ENCODE measurements at regions not wholly inside any gene's neighbourhood (a gene's known extent, or its start where the extent isn't known, plus 50 kb on each side); places are given as distances from the start of the nearest gene placed in this dataset.
"Not testable (repeated sequence)": the region's sequence is repeated elsewhere in the genome, so short reads cannot be mapped to it uniquely, and the experiment has no call there.

DNA sequence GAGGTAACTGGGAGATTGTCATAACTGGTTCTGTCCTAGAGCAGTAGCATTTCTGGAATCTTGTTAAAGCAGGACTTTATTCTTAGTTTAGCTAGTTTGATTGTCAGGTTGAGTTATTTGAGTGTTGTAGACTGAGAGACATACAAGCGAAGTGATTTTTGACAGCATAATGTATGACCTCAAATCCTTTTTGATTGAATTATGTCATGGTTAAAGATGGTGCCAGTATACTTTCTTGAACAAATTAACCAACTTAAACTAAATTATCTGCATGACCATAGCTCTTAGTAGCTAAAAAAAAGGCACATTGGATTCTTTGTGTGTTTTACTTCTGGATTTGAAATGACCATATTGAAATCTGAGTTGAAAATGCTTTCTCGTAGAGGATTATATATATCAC lies 626.6 kb downstream of the TMTC2 start:
- Histone ChIP-seq H3K27ac (no peak overlapping the region), H3K4me3 (no peak overlapping the region), H3K36me3 (no peaks in the 10 kb centered on the region), H3K4me1 (no peaks in the 10 kb centered on the region), H3K27me3 (no peaks in the 10 kb centered on the region), H3K9me3 (no peaks in the 10 kb centered on the region)
- TF ChIP-seq POLR2AphosphoS5 (IDR thresholded peaks at IDR 0.05) (no peak), POLR2A (IDR thresholded peaks at IDR 0.05) (no peak), EP300 (IDR thresholded peaks at IDR 0.05) (no peak)
- TF ChIP-seq, protein P1, sequence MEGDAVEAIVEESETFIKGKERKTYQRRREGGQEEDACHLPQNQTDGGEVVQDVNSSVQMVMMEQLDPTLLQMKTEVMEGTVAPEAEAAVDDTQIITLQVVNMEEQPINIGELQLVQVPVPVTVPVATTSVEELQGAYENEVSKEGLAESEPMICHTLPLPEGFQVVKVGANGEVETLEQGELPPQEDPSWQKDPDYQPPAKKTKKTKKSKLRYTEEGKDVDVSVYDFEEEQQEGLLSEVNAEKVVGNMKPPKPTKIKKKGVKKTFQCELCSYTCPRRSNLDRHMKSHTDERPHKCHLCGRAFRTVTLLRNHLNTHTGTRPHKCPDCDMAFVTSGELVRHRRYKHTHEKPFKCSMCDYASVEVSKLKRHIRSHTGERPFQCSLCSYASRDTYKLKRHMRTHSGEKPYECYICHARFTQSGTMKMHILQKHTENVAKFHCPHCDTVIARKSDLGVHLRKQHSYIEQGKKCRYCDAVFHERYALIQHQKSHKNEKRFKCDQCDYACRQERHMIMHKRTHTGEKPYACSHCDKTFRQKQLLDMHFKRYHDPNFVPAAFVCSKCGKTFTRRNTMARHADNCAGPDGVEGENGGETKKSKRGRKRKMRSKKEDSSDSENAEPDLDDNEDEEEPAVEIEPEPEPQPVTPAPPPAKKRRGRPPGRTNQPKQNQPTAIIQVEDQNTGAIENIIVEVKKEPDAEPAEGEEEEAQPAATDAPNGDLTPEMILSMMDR (IDR thresholded peaks at IDR 0.05) = no peak
- DNase-seq = no peak
- WGBS, 2 donors = 76 to 90% methylated on average over 2 of the region's 2 CpGs
- ATAC-seq (ENCODE audit: low FRiP score in 2 of 2) = no peak

DNA sequence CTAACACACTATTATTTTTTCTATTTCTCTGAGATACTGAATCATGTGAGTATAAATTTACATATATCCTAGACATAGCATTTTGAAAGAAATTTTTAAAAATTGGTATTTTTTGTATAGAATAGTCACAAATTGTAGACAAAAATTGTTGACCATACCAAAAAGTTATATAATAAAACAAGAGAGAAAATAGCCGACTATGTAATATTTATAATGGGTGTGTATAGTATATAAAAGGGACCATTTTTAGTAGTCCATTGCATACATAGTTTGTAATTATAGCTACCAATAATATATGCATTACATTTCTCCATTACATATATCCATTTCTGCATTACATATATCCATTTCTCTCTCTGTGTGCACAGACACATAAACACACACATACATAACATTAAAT lies 590.2 kb downstream of the TMTC2 start:
- no peak for TF ChIP-seq POLR2A (IDR thresholded peaks at IDR 0.05)
- TF ChIP-seq POLR2AphosphoS5 (IDR thresholded peaks at IDR 0.05) = no peak
- TF ChIP-seq, protein P1 (IDR thresholded peaks at IDR 0.05) = no peak
- no peak for TF ChIP-seq EP300 (IDR thresholded peaks at IDR 0.05)
- H3K36me3 ChIP-seq = no peaks in the 10 kb centered on the region
- H3K27ac ChIP-seq = no peak overlapping the region
- no peaks in the 10 kb centered on the region for H3K4me1 ChIP-seq
- peaks cover 0 to 4% (median 0%) of the 10 kb centered on the region in 4 donors for H3K9me3 ChIP-seq
- DNase-seq (no peak), ATAC-seq (ENCODE audit: low FRiP score in 2 of 2) (no peak)
- 94 to 95% methylated on average over 1 of the region's 1 CpG for WGBS, 2 donors
- no peaks in the 10 kb centered on the region for H3K27me3 ChIP-seq
- no peak overlapping the region for H3K4me3 ChIP-seq

DNA sequence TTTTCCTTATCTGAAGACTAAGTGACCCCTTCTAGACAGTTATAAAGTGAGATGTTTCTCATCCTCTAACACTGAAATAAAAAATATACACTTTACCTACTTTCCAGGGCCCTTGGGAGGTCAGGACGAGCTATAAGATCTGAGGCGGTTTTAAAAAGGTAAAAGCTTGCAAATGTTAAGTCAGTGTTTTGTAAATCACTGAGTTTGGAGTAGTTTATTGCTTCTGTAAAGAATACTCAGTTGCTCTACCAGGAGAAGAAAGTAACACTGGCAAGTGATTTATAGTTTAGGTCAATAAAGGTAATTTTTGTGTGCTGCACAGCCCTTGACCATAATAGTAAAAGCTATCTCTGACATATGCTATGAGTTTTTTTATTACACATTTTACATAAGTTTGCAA lies 584.5 kb downstream of the TMTC2 start:
- no peaks in the 10 kb centered on the region for H3K36me3 ChIP-seq
- 83 to 86% methylated on average over 2 of the region's 2 CpGs for WGBS, 2 donors
- TF ChIP-seq EP300 (IDR thresholded peaks at IDR 0.05) (no peak), POLR2AphosphoS5 (IDR thresholded peaks at IDR 0.05) (no peak), POLR2A (IDR thresholded peaks at IDR 0.05) (no peak)
- TF ChIP-seq, protein P1 (IDR thresholded peaks at IDR 0.05) = no peak
- H3K9me3 ChIP-seq = peaks cover 0 to 9% (median 7%) of the 10 kb centered on the region in 4 donors
- no peak for ATAC-seq (ENCODE audit: low FRiP score in 2 of 2)
- no peaks in the 10 kb centered on the region for H3K27me3 ChIP-seq
- H3K4me1 ChIP-seq = no peaks in the 10 kb centered on the region
- H3K27ac ChIP-seq = no peak overlapping the region
- no peak for DNase-seq
- no peak overlapping the region for H3K4me3 ChIP-seq

DNA sequence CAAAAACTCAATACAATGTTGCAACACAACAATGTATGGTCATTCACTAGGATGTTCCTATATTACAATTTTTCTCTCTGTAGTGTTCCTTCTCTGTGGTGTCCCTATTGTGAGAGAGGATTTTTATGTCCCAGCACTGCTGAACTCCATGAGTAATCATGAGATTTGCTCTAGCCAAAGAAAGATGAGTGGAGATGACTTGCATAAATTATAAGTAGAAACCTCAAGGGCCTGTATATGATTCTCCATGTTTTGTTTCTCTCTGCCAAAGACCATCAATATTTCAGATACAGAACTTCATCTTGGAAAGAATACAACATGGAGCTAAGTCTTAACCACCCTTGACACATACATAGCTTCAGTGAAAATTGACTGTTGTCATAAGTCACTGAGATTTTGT lies 579.1 kb downstream of the TMTC2 start:
- Histone ChIP-seq H3K36me3 (no peaks in the 10 kb centered on the region), H3K27ac (no peak overlapping the region), H3K4me3 (no peak overlapping the region), H3K4me1 (no peaks in the 10 kb centered on the region), H3K27me3 (no peaks in the 10 kb centered on the region), H3K9me3 (peaks cover 0 to 8% (median 6%) of the 10 kb centered on the region in 4 donors)
- TF ChIP-seq POLR2A (IDR thresholded peaks at IDR 0.05) (no peak), EP300 (IDR thresholded peaks at IDR 0.05) (no peak)
- TF ChIP-seq, protein P1 (IDR thresholded peaks at IDR 0.05) = no peak
- ATAC-seq (ENCODE audit: low FRiP score in 2 of 2) (no peak), DNase-seq (no peak)

DNA sequence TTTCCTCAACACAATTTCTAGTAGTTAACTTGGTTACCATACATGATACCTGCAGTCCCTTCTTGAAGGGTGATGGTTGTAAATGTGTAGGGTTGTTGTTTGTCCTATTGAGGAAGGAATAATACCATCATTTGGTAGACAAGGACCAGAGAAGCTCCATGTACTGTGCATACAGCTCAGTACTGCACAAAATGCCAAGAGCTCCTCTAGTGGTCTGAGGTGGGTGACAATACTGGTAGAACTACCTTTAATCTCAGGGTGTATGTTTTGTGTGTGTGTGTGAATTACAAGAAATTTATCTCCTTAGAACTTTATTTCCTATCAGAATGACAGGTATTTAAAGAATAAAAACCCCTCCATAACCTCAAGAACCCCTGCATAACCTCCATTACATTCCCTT lies 575.3 kb downstream of the TMTC2 start:
- no peaks in the 10 kb centered on the region for H3K9me3 ChIP-seq
- H3K36me3 ChIP-seq = no peaks in the 10 kb centered on the region
- no peak for DNase-seq
- ATAC-seq (ENCODE audit: low FRiP score in 2 of 2) = no peak
- H3K27me3 ChIP-seq = no peaks in the 10 kb centered on the region
- no peaks in the 10 kb centered on the region for H3K4me1 ChIP-seq
- H3K4me3 ChIP-seq = no peak overlapping the region
- H3K27ac ChIP-seq = no peak overlapping the region
- no peak for TF ChIP-seq EP300 (IDR thresholded peaks at IDR 0.05)
- no peak for TF ChIP-seq POLR2A (IDR thresholded peaks at IDR 0.05)
- TF ChIP-seq POLR2AphosphoS5 (IDR thresholded peaks at IDR 0.05) = no peak
- TF ChIP-seq, protein P1 (IDR thresholded peaks at IDR 0.05) = no peak

DNA sequence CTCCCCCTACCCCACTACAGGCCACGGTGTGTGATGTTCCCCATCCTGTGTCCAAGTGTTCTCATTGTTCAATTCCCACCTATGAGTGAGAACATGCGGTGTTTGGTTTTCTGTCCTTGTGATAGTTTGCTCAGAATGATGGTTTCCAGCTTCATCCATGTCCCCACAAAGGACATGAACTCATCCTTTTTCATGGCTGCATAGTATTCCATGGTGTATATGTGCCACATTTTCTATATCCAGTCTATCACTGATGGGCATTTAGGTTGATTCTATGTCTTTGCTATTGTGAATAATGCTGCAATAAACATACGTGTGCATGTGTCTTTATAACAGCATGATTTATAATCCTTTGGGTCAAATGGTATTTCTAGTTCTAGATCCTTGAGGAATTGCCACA lies 573.4 kb downstream of the TMTC2 start:
- H3K36me3 ChIP-seq; H3K4me1 ChIP-seq; H3K27ac ChIP-seq; H3K9me3 ChIP-seq; H3K4me3 ChIP-seq; H3K27me3 ChIP-seq; ATAC-seq (ENCODE audit: low FRiP score in 2 of 2); DNase-seq: not testable (repeated sequence)
- 88 to 93% methylated on average over 3 of the region's 3 CpGs for WGBS, 2 donors

Data from upper lobe of left lung (tissue), 6 donors.